T-helper 1 cell treated with Interleukin-12 subunit alpha and Interleukin-12 subunit beta and Interleukin-4 antibody, amounts not matched to agents 30 μg/mL and 1 μg/mL, for 36 hours (primary cell): ENCODE measurements at regions not wholly inside any gene's neighbourhood (a gene's known extent, or its start where the extent isn't known, plus 50 kb on each side); places are given as distances from the start of the nearest gene placed in this dataset.

Experiments used
- H3K27ac Mint-ChIP-seq: one replicate; pipeline ENCODE4 v1.8.0; 2021; ENCODE audit warnings: mild to moderate bottlenecking, mixed read lengths
- H3K27me3 Mint-ChIP-seq: one replicate; pipeline ENCODE4 v1.8.0; 2021; ENCODE audit warnings: low read depth, mixed read lengths
- H3K36me3 Mint-ChIP-seq: one replicate; pipeline ENCODE4 v1.8.0; 2021; ENCODE audit warnings: low read depth, mixed read lengths
- H3K4me1 Mint-ChIP-seq: one replicate; pipeline ENCODE4 v1.8.0; 2021; ENCODE audit warnings: low read depth, mixed read lengths
- H3K4me3 Mint-ChIP-seq: one replicate; pipeline ENCODE4 v1.8.0; 2021; ENCODE audit warnings: mild to moderate bottlenecking, moderate library complexity, mixed read lengths
- H3K9me3 Mint-ChIP-seq: one replicate; pipeline ENCODE4 v1.8.0; 2021; ENCODE audit warnings: mixed read lengths

GRCh38 chr3:117550766-117551165, 841.2 kb downstream of the TUSC7 start:
- no peak overlapping the region for H3K27ac Mint-ChIP-seq
- no peaks in the 10 kb centered on the region for H3K4me1 Mint-ChIP-seq
- H3K27me3 Mint-ChIP-seq, result no peaks in the 10 kb centered on the region
- H3K4me3 Mint-ChIP-seq, result no peak overlapping the region
- peaks cover 4% of the 10 kb centered on the region for H3K9me3 Mint-ChIP-seq
- no peaks in the 10 kb centered on the region for H3K36me3 Mint-ChIP-seq

DNA sequence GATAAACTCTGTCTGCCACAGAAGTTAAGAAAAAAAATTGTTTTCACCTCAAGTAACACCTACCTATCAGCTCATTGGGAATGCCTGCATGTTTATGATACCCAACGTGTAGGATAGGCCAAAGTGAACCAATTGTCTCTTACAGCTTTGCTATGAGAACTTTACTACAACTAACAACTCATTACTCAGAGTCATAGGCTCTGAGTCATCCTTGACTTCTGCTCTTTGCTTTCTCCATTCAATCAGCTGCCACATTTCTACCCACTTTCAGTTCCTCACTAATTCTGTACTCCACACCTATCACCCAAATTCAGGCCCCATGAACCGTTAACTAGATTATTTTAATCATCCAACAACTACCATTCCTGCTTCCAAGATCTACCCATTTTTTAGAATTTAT, 843.9 kb downstream of the TUSC7 start:
- no peak overlapping the region for H3K4me3 Mint-ChIP-seq

GRCh38 chr3:117556646-117557407, 847.2 kb downstream of the TUSC7 start:
- H3K4me1 Mint-ChIP-seq, result no peaks in the 10 kb centered on the region
- no peaks in the 10 kb centered on the region for H3K36me3 Mint-ChIP-seq
- peaks cover 9% of the 10 kb centered on the region for H3K9me3 Mint-ChIP-seq

More for the DNA sequence above, 843.9 kb downstream of the TUSC7 start:
- H3K9me3 Mint-ChIP-seq, result peaks cover 4% of the 10 kb centered on the region
- no peaks in the 10 kb centered on the region for H3K27me3 Mint-ChIP-seq
- no peak overlapping the region for H3K27ac Mint-ChIP-seq
- H3K4me1 Mint-ChIP-seq, result no peaks in the 10 kb centered on the region
- no peaks in the 10 kb centered on the region for H3K36me3 Mint-ChIP-seq

DNA sequence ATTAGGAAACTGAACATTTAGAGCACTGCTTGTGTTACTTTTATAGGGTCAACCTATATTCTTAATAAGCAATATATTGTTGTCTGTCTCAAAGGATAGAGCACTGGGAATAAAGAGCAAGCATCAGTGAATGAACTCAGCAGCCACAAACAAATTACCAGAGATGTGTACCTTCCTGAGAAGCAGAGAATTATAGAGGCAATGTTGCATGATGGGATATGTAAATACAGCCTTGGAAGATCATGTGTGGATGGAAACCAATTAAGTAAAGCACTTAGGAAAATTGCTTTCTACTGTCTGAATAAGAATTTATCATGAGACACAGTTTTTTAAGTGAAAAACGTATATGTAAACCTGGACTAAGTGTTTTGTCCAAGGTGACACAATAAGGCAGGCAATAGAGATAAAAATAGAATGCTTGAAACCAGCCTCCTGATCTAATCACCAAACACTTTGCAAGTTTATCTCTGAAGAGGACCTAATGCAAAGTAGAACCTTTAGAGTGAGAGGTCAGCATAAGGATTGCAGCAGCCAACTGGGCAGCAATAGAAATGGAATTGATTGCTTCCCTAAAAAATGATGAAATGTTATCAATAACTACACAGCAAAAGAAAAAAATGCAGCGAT, 848.0 kb downstream of the TUSC7 start:
- Mint-ChIP-seq H3K4me1 (no peaks in the 10 kb centered on the region), H3K4me3 (no peak overlapping the region), H3K27me3 (no peaks in the 10 kb centered on the region), H3K9me3 (peaks cover 11% of the 10 kb centered on the region), H3K36me3 (no peaks in the 10 kb centered on the region), H3K27ac (no peak overlapping the region)

More at GRCh38 chr3:117556646-117557407, 847.2 kb downstream of the TUSC7 start:
- H3K27me3 Mint-ChIP-seq, result no peaks in the 10 kb centered on the region
- no peak overlapping the region for H3K27ac Mint-ChIP-seq
- no peak overlapping the region for H3K4me3 Mint-ChIP-seq

DNA sequence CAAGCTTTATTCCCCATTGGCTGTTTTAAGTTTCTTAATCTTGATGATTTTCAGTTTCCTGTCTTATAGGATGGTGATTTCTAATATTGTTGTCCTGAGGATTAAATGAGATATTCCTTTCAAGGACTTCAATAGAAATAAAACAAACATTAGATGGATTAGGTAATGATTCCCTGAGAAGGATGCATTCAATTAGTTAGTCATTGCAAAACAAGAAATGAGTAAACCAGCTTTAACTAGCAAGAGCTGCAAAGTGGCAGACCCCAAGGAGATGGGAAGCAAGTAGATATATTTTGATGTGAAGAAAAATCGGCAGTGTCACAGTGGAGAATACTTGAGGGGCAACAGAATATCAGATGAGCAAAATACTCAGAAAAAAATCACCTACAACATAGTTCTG, 849.1 kb downstream of the TUSC7 start:
- no peak overlapping the region for H3K27ac Mint-ChIP-seq
- H3K4me1 Mint-ChIP-seq, result no peaks in the 10 kb centered on the region
- no peaks in the 10 kb centered on the region for H3K27me3 Mint-ChIP-seq
- H3K9me3 Mint-ChIP-seq, result peaks cover 16% of the 10 kb centered on the region
- no peak overlapping the region for H3K4me3 Mint-ChIP-seq
- no peaks in the 10 kb centered on the region for H3K36me3 Mint-ChIP-seq

- H3K27me3 Mint-ChIP-seq, result no peaks in the 10 kb centered on the region
- no peak overlapping the region for H3K27ac Mint-ChIP-seq
- H3K9me3 Mint-ChIP-seq, result peaks cover 16% of the 10 kb centered on the region
- no peaks in the 10 kb centered on the region for H3K4me1 Mint-ChIP-seq
- H3K4me3 Mint-ChIP-seq, result no peak overlapping the region
- H3K36me3 Mint-ChIP-seq, result no peaks in the 10 kb centered on the region
Measured at GRCh38 chr3:117562000-117562399, 852.4 kb downstream of the TUSC7 start.

DNA sequence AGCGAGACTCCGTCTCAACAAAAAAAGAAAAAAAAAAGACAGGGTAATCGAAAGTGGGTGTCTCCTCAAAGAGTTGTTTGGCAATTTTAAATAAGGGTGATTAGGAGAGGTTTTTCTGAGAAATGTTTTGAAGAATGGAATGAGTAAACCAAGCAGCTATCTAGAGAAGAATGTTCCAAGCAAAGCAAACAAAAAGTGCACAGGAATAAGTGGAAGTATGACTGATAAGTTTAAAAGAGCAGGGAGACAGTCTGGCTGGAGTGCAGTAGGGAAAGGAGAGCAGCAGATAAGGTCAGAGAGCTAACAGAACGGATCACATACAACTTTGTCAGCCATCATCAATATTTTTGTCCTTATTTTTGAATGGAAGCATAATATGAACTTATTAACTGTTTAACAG, 853.5 kb downstream of the TUSC7 start:
- Mint-ChIP-seq H3K27me3 (no peaks in the 10 kb centered on the region), H3K4me1 (no peaks in the 10 kb centered on the region), H3K36me3 (no peaks in the 10 kb centered on the region), H3K27ac (no peak overlapping the region), H3K9me3 (peaks cover 16% of the 10 kb centered on the region), H3K4me3 (no peak overlapping the region)

- Mint-ChIP-seq H3K27me3 (no peaks in the 10 kb centered on the region), H3K27ac (no peak overlapping the region), H3K4me1 (no peaks in the 10 kb centered on the region), H3K9me3 (peaks cover 10% of the 10 kb centered on the region), H3K4me3 (no peak overlapping the region), H3K36me3 (no peaks in the 10 kb centered on the region)
Measured at GRCh38 chr3:117565777-117566176, 856.2 kb downstream of the TUSC7 start.

DNA sequence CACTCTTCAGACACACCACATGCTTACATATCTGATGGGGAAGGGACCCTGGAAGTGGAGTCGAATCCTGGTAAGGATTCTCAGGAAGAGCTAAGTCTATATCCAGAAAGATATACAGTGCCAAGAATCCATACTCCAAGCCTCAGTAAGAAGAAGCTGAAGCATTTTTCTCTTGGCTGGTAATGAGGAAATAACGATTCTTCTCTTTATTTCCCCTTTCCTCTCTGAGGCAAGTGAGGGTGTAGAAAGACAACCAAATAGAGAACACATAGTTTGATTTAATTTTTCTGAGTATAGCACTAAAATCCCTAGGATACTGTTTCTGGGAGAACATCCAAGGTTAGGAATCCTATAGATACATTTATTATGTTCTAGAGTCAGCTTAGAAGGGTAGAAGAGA, 857.3 kb downstream of the TUSC7 start:
- Mint-ChIP-seq H3K36me3 (no peaks in the 10 kb centered on the region), H3K9me3 (peaks cover 10% of the 10 kb centered on the region), H3K27ac (no peak overlapping the region), H3K4me3 (no peak overlapping the region), H3K4me1 (no peaks in the 10 kb centered on the region), H3K27me3 (no peaks in the 10 kb centered on the region)

DNA sequence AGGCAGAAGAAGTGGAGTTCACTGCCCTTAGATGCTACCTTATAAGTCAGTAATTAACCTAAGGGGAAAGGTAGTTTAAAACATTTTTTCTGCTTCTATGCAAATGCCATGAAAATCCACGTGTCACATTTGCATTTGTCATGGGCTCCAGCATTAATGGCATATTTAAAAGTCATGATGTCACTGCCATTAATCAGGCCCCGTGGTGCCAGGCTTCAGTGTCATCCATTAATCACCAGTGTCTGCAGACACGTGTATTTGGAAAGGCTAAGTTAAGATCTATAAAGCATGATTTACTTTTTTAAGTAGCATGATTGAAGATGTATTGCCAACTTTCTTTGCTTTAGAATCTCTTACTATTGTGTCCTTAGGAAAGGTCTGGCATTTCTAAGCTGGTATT, 857.8 kb downstream of the TUSC7 start:
- no peaks in the 10 kb centered on the region for H3K4me1 Mint-ChIP-seq

DNA sequence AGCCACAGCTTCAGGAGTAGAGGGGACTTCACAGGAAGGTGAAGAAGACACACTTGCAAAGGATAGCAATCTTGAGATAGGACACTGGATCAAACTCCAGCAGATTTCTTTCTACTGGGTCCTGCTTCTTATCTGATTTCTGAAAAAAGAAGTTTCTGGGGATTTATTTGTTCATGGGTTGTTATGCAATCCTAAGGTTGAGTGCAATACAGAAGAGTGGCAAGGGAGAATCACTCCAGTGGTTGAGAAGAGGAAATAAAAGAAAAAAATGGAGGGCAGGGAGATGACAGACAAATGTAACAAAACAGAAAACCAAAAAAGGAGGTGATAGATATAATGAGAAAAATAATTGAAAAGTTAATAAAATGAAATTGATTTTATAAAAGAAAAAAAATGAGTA, 858.3 kb downstream of the TUSC7 start:
- H3K4me1 Mint-ChIP-seq, result no peaks in the 10 kb centered on the region
- H3K4me3 Mint-ChIP-seq, result no peak overlapping the region
- H3K36me3 Mint-ChIP-seq, result no peaks in the 10 kb centered on the region
- H3K9me3 Mint-ChIP-seq, result peaks cover 4% of the 10 kb centered on the region
- no peak overlapping the region for H3K27ac Mint-ChIP-seq
- H3K27me3 Mint-ChIP-seq, result no peaks in the 10 kb centered on the region

More for the DNA sequence above, 857.8 kb downstream of the TUSC7 start:
- Mint-ChIP-seq H3K27ac (no peak overlapping the region), H3K9me3 (peaks cover 7% of the 10 kb centered on the region), H3K4me3 (no peak overlapping the region), H3K27me3 (no peaks in the 10 kb centered on the region), H3K36me3 (no peaks in the 10 kb centered on the region)

- Mint-ChIP-seq H3K27ac (no peak overlapping the region), H3K4me1 (no peaks in the 10 kb centered on the region), H3K36me3 (no peaks in the 10 kb centered on the region), H3K9me3 (peaks cover 4% of the 10 kb centered on the region), H3K4me3 (no peak overlapping the region), H3K27me3 (no peaks in the 10 kb centered on the region)
Measured at GRCh38 chr3:117572786-117573185, 863.2 kb downstream of the TUSC7 start.

DNA sequence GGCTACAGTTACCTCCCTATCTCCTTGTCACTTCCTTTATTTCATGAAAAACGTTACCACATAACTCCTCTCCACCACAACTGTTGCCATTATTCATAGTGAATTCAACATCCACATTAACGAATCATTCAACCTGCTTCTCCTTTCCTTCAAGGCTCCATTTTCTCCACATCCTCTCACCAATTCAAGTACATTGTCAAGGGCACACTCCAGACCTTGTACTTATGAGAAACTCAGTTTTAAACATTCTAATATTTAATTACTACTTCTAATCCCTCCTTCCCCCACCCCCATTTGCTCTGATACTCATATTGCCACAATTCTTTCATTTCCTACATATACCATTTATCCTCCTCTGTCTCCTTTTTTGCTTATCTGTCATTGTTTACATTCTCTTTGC, 871.2 kb downstream of the TUSC7 start:
- Mint-ChIP-seq H3K9me3 (peaks cover 4% of the 10 kb centered on the region), H3K27ac (no peak overlapping the region), H3K4me3 (no peak overlapping the region), H3K27me3 (no peaks in the 10 kb centered on the region), H3K36me3 (no peaks in the 10 kb centered on the region), H3K4me1 (no peaks in the 10 kb centered on the region)

DNA sequence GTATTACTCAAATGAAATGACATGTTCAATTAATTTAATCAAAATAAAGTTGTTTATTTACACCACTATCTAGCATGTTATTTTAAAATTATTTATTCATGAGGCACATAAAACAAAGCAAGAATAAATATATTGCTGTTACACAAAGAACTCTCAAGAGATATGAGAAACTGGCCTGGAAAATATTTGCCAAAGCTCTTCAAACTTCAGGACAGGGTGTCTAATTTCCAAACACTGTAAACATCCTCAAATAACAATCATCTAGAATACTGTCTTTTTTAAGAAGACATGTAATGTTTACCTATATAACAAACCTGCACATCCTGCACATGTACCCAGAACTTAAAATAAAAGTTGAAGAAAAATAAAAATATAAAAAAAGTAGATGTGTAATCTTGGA, 876.6 kb downstream of the TUSC7 start:
- Mint-ChIP-seq H3K9me3 (no peaks in the 10 kb centered on the region), H3K27ac (no peak overlapping the region), H3K36me3 (no peaks in the 10 kb centered on the region), H3K4me3 (no peak overlapping the region), H3K27me3 (no peaks in the 10 kb centered on the region), H3K4me1 (no peaks in the 10 kb centered on the region)

- no peaks in the 10 kb centered on the region for H3K36me3 Mint-ChIP-seq
- no peak overlapping the region for H3K27ac Mint-ChIP-seq
- no peaks in the 10 kb centered on the region for H3K4me1 Mint-ChIP-seq
- H3K4me3 Mint-ChIP-seq, result no peak overlapping the region
- no peaks in the 10 kb centered on the region for H3K27me3 Mint-ChIP-seq
- H3K9me3 Mint-ChIP-seq, result no peaks in the 10 kb centered on the region
Measured at GRCh38 chr3:117587416-117587815, 877.8 kb downstream of the TUSC7 start.
